NCI-H187 (cell line): ENCODE measurements at regions not wholly inside any gene's neighbourhood (a gene's known extent, or its start where the extent isn't known, plus 50 kb on each side); places are given as distances from the start of the nearest gene placed in this dataset.
"Not testable (repeated sequence)": the region's sequence is repeated elsewhere in the genome, so short reads cannot be mapped to it uniquely, and the experiment has no call there.

ENCODE experiments used
- DNase-seq, 2 experiments: peaks; one replicate each; lab custom pipeline; 2025; lab: John Stamatoyannopoulos, UW

- DNase-seq = no peak
These were observed 326.9 kb downstream of the KIF20B start for GRCh38 chr10:90028312-90028711.

- DNase-seq = no peak
These were observed 330.4 kb downstream of the KIF20B start for GRCh38 chr10:90031776-90032175.

- no peak for DNase-seq
These were observed 331.1 kb downstream of the KIF20B start for GRCh38 chr10:90032519-90032918.

DNA sequence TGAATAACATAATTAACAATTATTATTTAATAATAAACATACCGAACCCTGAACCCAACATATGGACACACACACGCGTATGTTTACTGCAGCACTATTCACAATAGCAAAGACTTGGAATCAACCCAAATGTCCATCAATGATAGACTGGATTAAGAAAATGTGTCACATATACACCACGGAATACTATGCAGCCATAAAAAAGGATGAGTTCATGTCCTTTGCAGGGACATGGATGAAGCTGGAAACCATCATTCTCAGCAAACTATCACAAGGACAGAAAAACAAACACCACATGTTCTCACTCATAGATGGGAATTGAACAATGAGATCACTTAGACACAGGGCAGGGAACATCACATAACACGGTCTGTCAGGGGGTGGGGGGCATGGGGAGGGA lies 333.5 kb downstream of the KIF20B start:
- not testable (repeated sequence) for DNase-seq

DNA sequence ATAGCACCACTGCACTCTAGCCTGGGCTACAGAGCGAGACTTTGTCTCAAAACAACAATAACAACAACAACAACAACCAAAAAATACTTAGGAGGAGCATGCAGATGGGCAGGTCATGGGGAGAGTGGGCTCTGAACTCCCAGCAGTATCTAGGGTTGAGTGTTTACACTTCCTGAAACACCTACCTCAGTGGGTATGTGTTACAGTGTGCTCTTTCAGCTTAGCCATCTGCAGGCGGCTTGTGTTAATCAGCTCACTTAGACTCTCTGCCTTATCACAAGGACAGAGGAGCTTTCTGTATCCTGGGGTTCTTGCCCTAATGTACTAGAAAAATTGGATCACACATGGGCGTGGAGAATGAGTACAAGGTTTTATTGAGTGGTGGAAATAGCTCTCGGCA lies 340.2 kb downstream of the KIF20B start:
- no peak for DNase-seq

DNA sequence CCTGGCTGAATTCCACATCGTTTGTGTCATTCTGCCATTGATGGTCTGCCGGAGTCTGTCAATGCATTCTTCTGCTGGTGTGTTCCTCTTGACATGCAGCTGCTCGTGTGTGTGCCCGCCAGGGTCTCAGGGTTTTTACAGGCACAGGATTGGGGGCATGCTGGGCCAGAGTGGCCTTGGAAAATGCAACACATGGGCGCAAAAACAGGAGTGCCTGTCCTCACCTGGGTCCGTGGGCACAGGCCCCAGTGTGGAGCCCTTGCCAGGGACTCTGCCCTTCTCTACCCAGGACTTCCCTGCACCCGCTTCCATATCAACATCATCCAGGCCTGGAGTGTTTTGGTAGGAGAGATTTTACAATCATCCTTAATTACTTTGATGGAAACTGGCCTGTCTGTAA lies 340.7 kb downstream of the KIF20B start:
- DNase-seq = no peak

- peak in 1 of 2 experiments; percentile 8 for DNase-seq
These were observed 345.9 kb downstream of the KIF20B start for GRCh38 chr10:90047243-90047729.

DNA sequence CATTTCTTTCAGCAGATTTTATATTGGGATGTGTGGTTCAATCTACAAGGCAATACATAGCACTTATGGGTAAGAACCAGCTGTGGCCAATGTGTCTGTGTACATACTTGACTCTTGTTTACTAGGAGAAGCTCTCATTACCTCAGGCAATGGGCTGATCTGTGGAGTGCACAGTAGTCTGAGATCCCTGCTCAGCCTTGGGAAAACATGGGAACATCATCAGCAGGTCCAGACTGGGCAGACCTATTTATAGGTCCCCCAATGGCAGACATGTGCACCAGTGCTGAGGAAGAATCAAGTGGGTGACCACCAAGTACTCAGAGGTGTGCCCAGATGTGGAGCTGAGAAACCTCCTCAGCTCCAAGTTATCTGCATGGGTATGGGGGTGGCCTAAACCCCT lies 349.7 kb downstream of the KIF20B start:
- DNase-seq = peak; percentile 17 to 41

DNA sequence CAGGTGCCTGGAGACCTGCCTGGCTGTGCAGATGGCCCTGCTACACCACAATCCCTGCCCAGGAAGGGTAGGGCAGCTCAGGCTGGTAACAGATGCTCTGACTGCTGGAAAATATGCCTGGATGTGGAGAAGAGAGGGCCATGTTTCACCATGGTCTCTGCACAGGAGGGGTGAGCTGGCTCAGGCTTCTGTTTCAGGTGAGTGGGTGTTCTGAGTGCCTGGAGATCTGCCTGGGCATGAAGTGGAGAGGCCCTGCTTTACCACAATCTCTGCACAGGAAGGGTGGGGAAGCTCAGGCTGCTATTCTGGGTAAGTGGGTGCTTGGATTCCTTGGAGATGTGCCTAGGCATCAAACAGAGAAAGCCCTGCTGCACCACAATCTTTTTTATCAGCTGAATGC lies 350.1 kb downstream of the KIF20B start:
- peak; percentile 41 to 59 for DNase-seq

DNA sequence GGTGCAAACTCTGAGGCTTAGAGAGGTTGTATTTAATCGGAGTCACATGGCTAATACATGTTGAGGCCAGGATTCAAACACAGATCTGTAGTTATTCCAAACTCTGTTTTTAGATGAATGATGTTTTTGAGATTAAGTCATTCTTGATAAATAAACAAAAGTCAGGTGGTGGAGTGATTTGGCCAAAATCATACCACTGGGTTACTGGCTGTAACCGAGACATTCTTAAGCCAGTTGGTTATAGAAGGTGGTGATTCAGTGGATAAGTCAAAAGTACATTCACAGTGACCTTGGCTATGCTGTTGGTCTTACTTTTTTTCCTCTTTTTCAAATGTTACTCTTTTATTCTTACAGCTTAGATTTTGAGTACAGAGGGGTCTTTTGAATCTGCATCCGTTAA lies 361.4 kb downstream of the KIF20B start:
- no peak for DNase-seq

- DNase-seq = no peak
These were observed 362.9 kb downstream of the KIF20B start for GRCh38 chr10:90064295-90064694.

DNA sequence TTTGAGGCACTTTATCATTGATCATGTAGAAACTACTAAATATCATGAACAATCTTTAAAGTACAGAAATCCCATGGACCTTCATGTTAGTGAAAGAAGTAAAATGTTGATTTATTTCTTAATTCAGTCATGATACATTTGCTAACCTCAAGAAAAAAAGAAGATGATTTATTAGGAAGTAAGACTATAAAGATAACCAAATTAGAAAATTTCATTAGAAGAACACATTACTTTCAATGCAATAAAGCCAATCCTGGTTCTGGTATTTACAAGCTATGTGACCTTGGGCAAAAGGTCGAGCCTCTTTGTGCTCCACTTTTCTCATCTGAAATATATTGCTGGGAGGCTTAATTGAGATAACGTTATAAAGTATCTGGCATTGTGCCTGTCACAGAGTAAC lies 365.0 kb downstream of the KIF20B start:
- no peak for DNase-seq

GRCh38 chr10:90075995-90076394 lies 374.6 kb downstream of the KIF20B start:
- DNase-seq = no peak

DNA sequence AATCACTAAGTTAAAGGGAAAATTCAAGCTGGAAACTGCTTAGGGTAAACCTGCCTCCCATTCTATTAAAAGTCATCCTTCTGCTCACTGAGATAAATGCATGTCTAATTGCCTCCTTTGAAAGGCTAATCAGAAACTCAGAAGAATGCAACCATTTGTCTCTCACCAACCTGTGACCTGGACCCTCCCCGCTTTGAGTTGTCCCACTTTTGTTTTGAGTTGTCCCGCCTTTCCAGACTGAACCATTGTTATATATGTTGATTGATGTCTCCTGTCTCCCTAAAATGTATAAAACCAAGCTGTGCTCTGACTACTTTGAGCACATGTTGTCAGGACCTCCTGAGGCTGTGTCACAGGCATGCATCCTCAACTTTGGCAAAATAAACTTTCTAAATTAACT lies 378.4 kb downstream of the KIF20B start:
- no peak for DNase-seq

DNA sequence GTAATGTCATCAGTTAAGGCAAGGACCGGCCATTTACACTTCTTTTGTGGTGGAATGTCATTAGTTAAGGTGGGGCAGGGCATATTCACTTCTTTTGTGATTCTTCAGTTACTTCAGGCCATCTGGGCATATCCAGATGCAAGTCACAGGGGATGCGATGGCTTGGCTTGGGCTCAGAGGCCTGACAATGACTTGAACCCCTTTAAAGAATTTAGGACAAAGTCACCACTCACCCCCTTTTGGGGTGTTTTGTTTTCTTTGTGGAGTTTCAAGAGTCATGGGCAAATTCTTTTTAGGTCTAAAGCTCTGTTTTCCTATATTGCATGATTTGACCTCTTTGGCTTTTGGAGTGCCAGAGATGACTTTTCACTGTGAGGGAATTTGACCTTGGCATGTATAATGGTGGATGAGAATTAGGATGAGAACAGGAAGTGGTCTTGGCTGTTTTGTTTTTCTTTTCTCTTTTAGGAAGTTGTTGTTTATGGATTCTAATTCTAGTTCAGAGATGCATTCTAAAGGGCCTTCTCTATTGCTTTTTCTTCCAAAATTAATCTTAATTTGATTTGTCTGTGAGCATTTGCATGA lies 385.3 kb downstream of the KIF20B start:
- DNase-seq = not testable (repeated sequence)

GRCh38 chr10:90087197-90088023 lies 386.0 kb downstream of the KIF20B start:
- DNase-seq = no peak

DNA sequence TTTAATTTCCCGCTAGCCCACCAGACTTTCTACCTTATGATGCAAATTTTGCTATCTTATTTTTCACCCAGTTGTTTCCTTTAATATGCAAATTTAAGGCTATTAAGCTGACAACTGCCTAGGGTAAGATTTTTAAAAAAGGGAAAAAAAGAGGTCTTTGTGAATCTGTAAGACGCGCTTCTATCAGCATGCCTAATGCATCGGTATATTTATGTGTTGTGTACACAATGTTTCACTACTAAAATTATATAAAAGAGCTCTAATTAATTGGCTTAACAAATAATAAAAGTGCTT lies 386.6 kb downstream of the KIF20B start:
- no peak for DNase-seq

GRCh38 chr10:90089719-90090118 lies 388.3 kb downstream of the KIF20B start:
- no peak for DNase-seq

GRCh38 chr10:90096196-90096595 lies 394.8 kb downstream of the KIF20B start:
- no peak for DNase-seq

- not testable (repeated sequence) for DNase-seq
These were observed 406.2 kb downstream of the KIF20B start for GRCh38 chr10:90107581-90107980.

- no peak for DNase-seq
These were observed 410.3 kb downstream of the KIF20B start for GRCh38 chr10:90111671-90112070.

DNA sequence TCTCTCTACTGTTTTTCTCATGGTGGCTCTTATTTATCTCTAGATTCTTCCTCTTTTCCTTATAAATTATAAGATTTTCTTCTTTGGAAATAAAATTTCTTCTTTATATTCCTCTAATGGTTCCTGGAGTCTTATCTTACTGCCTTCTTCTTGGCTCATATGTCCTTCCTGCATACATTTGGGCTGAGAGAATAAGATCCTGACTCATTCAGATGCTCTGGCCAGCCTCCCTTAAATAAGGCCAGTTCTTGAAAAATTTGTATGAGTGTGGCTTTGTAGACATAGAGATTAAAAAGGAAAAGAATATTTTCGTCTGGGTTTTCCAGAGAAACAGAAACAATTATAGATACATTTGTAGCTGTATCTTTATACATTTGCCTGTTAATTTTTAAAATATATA lies 411.3 kb downstream of the KIF20B start:
- no peak for DNase-seq

DNA sequence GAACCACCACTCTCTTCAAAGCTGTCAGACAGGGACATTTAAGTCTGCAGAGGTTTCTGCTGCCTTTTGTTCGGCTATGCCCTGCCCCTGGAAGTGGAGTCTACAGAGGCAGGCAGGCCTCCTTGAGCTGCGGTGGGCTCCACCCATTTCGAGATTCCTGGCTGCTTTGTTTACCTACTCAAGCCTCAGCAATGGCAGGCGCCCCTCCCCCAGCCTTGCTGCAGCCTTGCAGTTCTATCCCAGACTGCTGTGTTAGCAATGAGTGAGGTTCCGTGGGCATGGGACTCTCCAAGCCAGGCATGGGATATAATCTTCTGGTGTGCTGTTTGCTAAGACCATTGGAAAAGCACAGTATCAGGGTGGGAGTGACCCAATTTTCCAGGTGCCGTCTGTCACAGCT lies 417.2 kb downstream of the KIF20B start:
- not testable (repeated sequence) for DNase-seq
